ENCODE measurements at regions not wholly inside any gene's neighbourhood (a gene's known extent, or its start where the extent isn't known, plus 50 kb on each side); places are given as distances from the start of the nearest gene placed in this dataset.

- TF ChIP-seq ZNF768 (tag by site-specific recombination; IDR thresholded peaks at IDR 0.05) (no peak), PRDM1 (tag by site-specific recombination; IDR thresholded peaks at IDR 0.05) (no peak), ZNF777 (tag by site-specific recombination; IDR thresholded peaks at IDR 0.05; ENCODE audit: borderline replicate concordance) (no peak), ZIC2 (tag by site-specific recombination; IDR thresholded peaks at IDR 0.05) (no peak), SP7 (tag by site-specific recombination; IDR thresholded peaks at IDR 0.05) (no peak), ZFP41 (tag by site-specific recombination; IDR thresholded peaks at IDR 0.05; ENCODE audit: borderline replicate concordance) (no peak), CTCF (tag by site-specific recombination; IDR thresholded peaks at IDR 0.05) (no peak), ZNF654 (tag by site-specific recombination; IDR thresholded peaks at IDR 0.05; ENCODE audit: low read depth) (no peak), ZNF658 (tag by site-specific recombination; IDR thresholded peaks at IDR 0.05) (no peak), MEIS1 (CRISPR knock-in tag; IDR thresholded peaks at IDR 0.05; ENCODE audit: borderline replicate concordance) (no peak)
- H3K4me1 ChIP-seq (ENCODE audit: control insufficient read depth, insufficient read depth, low read length): no peaks in the 10 kb centered on the region
- H3K4me3 ChIP-seq (ENCODE audit: low read depth, low read length): no peak overlapping the region
- no peaks in the 10 kb centered on the region for H3K9me3 ChIP-seq (ENCODE audit: control insufficient read depth, insufficient read depth, low read depth, low read length)
- no peak overlapping the region for H3K27ac ChIP-seq (ENCODE audit: extremely low read depth, low read depth, low read length)
- no peaks in the 10 kb centered on the region for H3K36me3 ChIP-seq (ENCODE audit: control insufficient read depth in 2 of 2, insufficient read depth in 1 of 2, low read length in 2 of 2)
- POLR2A ChIA-PET: no interaction called here
- CTCF ChIA-PET: no interaction called here
Observed at GRCh38 chr7:68143345-68143744, 1146.7 kb downstream of the TYW1 start.

GRCh38 chr7:68146983-68147382 lies 1150.3 kb downstream of the TYW1 start:
- ChIA-PET POLR2A (no interaction called here), CTCF (no interaction called here)
- H3K36me3 ChIP-seq (ENCODE audit: control insufficient read depth in 2 of 2, insufficient read depth in 1 of 2, low read length in 2 of 2): no peaks in the 10 kb centered on the region
- no peak overlapping the region for H3K27ac ChIP-seq (ENCODE audit: extremely low read depth, low read depth, low read length)
- no peak overlapping the region for H3K4me3 ChIP-seq (ENCODE audit: low read depth, low read length)
- TF ChIP-seq HOXA7 (CRISPR knock-in tag; IDR thresholded peaks at IDR 0.05; ENCODE audit: borderline replicate concordance) (no peak), ZNF692 (tag by site-specific recombination; IDR thresholded peaks at IDR 0.05) (no peak), ZBTB10 (tag by site-specific recombination; IDR thresholded peaks at IDR 0.05) (no peak), YY2 (tag by site-specific recombination; IDR thresholded peaks at IDR 0.05) (no peak), ZNF521 (tag by site-specific recombination; IDR thresholded peaks at IDR 0.05) (no peak), ZNF830 (tag by site-specific recombination; IDR thresholded peaks at IDR 0.05; ENCODE audit: low read depth) (no peak), ZNF677 (tag by site-specific recombination; IDR thresholded peaks at IDR 0.05) (no peak), ZBTB1 (tag by site-specific recombination; IDR thresholded peaks at IDR 0.05) (no peak), ZNF473 (tag by site-specific recombination; IDR thresholded peaks at IDR 0.05) (no peak), ZFP37 (tag by site-specific recombination; IDR thresholded peaks at IDR 0.05) (no peak), ZNF571 (tag by site-specific recombination; IDR thresholded peaks at IDR 0.05) (no peak), ZNF792 (tag by site-specific recombination; IDR thresholded peaks at IDR 0.05) (no peak)
- H3K4me1 ChIP-seq (ENCODE audit: control insufficient read depth, insufficient read depth, low read length): no peaks in the 10 kb centered on the region
- no peaks in the 10 kb centered on the region for H3K9me3 ChIP-seq (ENCODE audit: control insufficient read depth, insufficient read depth, low read depth, low read length)

Data from HEK293 (cell line).